ENCODE measurements at regions not wholly inside any gene's neighbourhood (a gene's known extent, or its start where the extent isn't known, plus 50 kb on each side); places are given as distances from the start of the nearest gene placed in this dataset.
"Not testable (repeated sequence)": the region's sequence is repeated elsewhere in the genome, so short reads cannot be mapped to it uniquely, and the experiment has no call there.

- no peaks in the 10 kb centered on the region for H3K4me1 ChIP-seq (ENCODE audit: control extremely low read depth in 1 of 4, control insufficient read depth in 4 of 4, insufficient read depth in 4 of 4, low read length in 3 of 4)
- H3K36me3 ChIP-seq (ENCODE audit: control insufficient read depth in 4 of 4, insufficient read depth in 4 of 4, low read length in 3 of 4) = no peaks in the 10 kb centered on the region
- no peak overlapping the region for H3K27ac ChIP-seq (ENCODE audit: insufficient read depth in 1 of 2, low read depth in 1 of 2, low read length in 2 of 2, poor library complexity in 1 of 2, severe bottlenecking in 2 of 2)
- ChIA-PET CTCF (no interaction called here), POLR2A (no interaction called here)
- no CpG with 5 or more reads among the region's 2 CpGs for WGBS (ENCODE audit: insufficient coverage)
- DNase-seq = no peak
- no peaks in the 10 kb centered on the region for H3K9me3 ChIP-seq (ENCODE audit: control extremely low read depth in 1 of 5, control insufficient read depth in 4 of 5, insufficient read depth in 2 of 5, low read depth in 1 of 5, low read length in 4 of 5)
- no peak overlapping the region for H3K4me3 ChIP-seq (ENCODE audit: control insufficient read depth in 1 of 7, extremely low read depth in 1 of 7, insufficient read depth in 4 of 7, low read depth in 2 of 7, low read length in 6 of 7)
- H3K27me3 ChIP-seq (replicated peaks in 2 of 5; ENCODE audit: control insufficient read depth in 4 of 5, insufficient read depth in 5 of 5, low read length in 4 of 5) = no peaks in the 10 kb centered on the region
These were observed 1048.1 kb downstream of the ROBO2 start for GRCh38 chr3:78088006-78088405.

- no peaks in the 10 kb centered on the region for H3K27me3 ChIP-seq (replicated peaks in 2 of 5; ENCODE audit: control insufficient read depth in 4 of 5, insufficient read depth in 5 of 5, low read length in 4 of 5)
- WGBS (ENCODE audit: insufficient coverage) = 94% methylated on average over 3 of the region's 3 CpGs
- H3K27ac ChIP-seq (ENCODE audit: insufficient read depth in 1 of 2, low read depth in 1 of 2, low read length in 2 of 2, poor library complexity in 1 of 2, severe bottlenecking in 2 of 2) = no peak overlapping the region
- POLR2A ChIA-PET = no interaction called here
- no peaks in the 10 kb centered on the region for H3K4me1 ChIP-seq (ENCODE audit: control extremely low read depth in 1 of 4, control insufficient read depth in 4 of 4, insufficient read depth in 4 of 4, low read length in 3 of 4)
- CTCF ChIA-PET = no interaction called here
- no peaks in the 10 kb centered on the region for H3K9me3 ChIP-seq (ENCODE audit: control extremely low read depth in 1 of 5, control insufficient read depth in 4 of 5, insufficient read depth in 2 of 5, low read depth in 1 of 5, low read length in 4 of 5)
- H3K4me3 ChIP-seq (ENCODE audit: control insufficient read depth in 1 of 7, extremely low read depth in 1 of 7, insufficient read depth in 4 of 7, low read depth in 2 of 7, low read length in 6 of 7) = no peak overlapping the region
- H3K36me3 ChIP-seq (ENCODE audit: control insufficient read depth in 4 of 4, insufficient read depth in 4 of 4, low read length in 3 of 4) = no peaks in the 10 kb centered on the region
- DNase-seq = no peak
These were observed 1050.5 kb downstream of the ROBO2 start for GRCh38 chr3:78090382-78090781.

GRCh38 chr3:78091478-78092119 lies 1051.7 kb downstream of the ROBO2 start:
- Histone ChIP-seq H3K27ac (ENCODE audit: insufficient read depth in 1 of 2, low read depth in 1 of 2, low read length in 2 of 2, poor library complexity in 1 of 2, severe bottlenecking in 2 of 2) (no peak overlapping the region), H3K36me3 (ENCODE audit: control insufficient read depth in 4 of 4, insufficient read depth in 4 of 4, low read length in 3 of 4) (no peaks in the 10 kb centered on the region), H3K4me3 (ENCODE audit: control insufficient read depth in 1 of 7, extremely low read depth in 1 of 7, insufficient read depth in 4 of 7, low read depth in 2 of 7, low read length in 6 of 7) (no peak overlapping the region), H3K27me3 (replicated peaks in 2 of 5; ENCODE audit: control insufficient read depth in 4 of 5, insufficient read depth in 5 of 5, low read length in 4 of 5) (no peaks in the 10 kb centered on the region), H3K4me1 (ENCODE audit: control extremely low read depth in 1 of 4, control insufficient read depth in 4 of 4, insufficient read depth in 4 of 4, low read length in 3 of 4) (no peaks in the 10 kb centered on the region), H3K9me3 (ENCODE audit: control extremely low read depth in 1 of 5, control insufficient read depth in 4 of 5, insufficient read depth in 2 of 5, low read depth in 1 of 5, low read length in 4 of 5) (no peaks in the 10 kb centered on the region)
- DNase-seq = no peak
- WGBS (ENCODE audit: insufficient coverage) = 100% methylated on average over 1 of the region's 2 CpGs
- POLR2A ChIA-PET = no interaction called here
- CTCF ChIA-PET = no interaction called here

GRCh38 chr3:78092574-78092973 lies 1052.7 kb downstream of the ROBO2 start:
- 90% methylated on average over 1 of the region's 1 CpG for WGBS (ENCODE audit: insufficient coverage)
- H3K9me3 ChIP-seq (ENCODE audit: control extremely low read depth in 1 of 5, control insufficient read depth in 4 of 5, insufficient read depth in 2 of 5, low read depth in 1 of 5, low read length in 4 of 5); CTCF ChIA-PET; DNase-seq; H3K27ac ChIP-seq (ENCODE audit: insufficient read depth in 1 of 2, low read depth in 1 of 2, low read length in 2 of 2, poor library complexity in 1 of 2, severe bottlenecking in 2 of 2); POLR2A ChIA-PET; H3K36me3 ChIP-seq (ENCODE audit: control insufficient read depth in 4 of 4, insufficient read depth in 4 of 4, low read length in 3 of 4); H3K4me3 ChIP-seq (ENCODE audit: control insufficient read depth in 1 of 7, extremely low read depth in 1 of 7, insufficient read depth in 4 of 7, low read depth in 2 of 7, low read length in 6 of 7); H3K4me1 ChIP-seq (ENCODE audit: control extremely low read depth in 1 of 4, control insufficient read depth in 4 of 4, insufficient read depth in 4 of 4, low read length in 3 of 4); H3K27me3 ChIP-seq (replicated peaks in 2 of 5; ENCODE audit: control insufficient read depth in 4 of 5, insufficient read depth in 5 of 5, low read length in 4 of 5): not testable (repeated sequence)

- Histone ChIP-seq H3K9me3 (ENCODE audit: control extremely low read depth in 1 of 5, control insufficient read depth in 4 of 5, insufficient read depth in 2 of 5, low read depth in 1 of 5, low read length in 4 of 5) (no peaks in the 10 kb centered on the region), H3K36me3 (ENCODE audit: control insufficient read depth in 4 of 4, insufficient read depth in 4 of 4, low read length in 3 of 4) (no peaks in the 10 kb centered on the region), H3K27me3 (replicated peaks in 2 of 5; ENCODE audit: control insufficient read depth in 4 of 5, insufficient read depth in 5 of 5, low read length in 4 of 5) (no peaks in the 10 kb centered on the region), H3K4me3 (ENCODE audit: control insufficient read depth in 1 of 7, extremely low read depth in 1 of 7, insufficient read depth in 4 of 7, low read depth in 2 of 7, low read length in 6 of 7) (no peak overlapping the region), H3K27ac (ENCODE audit: insufficient read depth in 1 of 2, low read depth in 1 of 2, low read length in 2 of 2, poor library complexity in 1 of 2, severe bottlenecking in 2 of 2) (no peak overlapping the region), H3K4me1 (ENCODE audit: control extremely low read depth in 1 of 4, control insufficient read depth in 4 of 4, insufficient read depth in 4 of 4, low read length in 3 of 4) (no peaks in the 10 kb centered on the region)
- CTCF ChIA-PET = no interaction called here
- POLR2A ChIA-PET = no interaction called here
- DNase-seq = no peak
These were observed 1056.8 kb downstream of the ROBO2 start for GRCh38 chr3:78096488-78097255.

- POLR2A ChIA-PET = no interaction called here
- no peaks in the 10 kb centered on the region for H3K4me1 ChIP-seq (ENCODE audit: control extremely low read depth in 1 of 4, control insufficient read depth in 4 of 4, insufficient read depth in 4 of 4, low read length in 3 of 4)
- CTCF ChIA-PET = no interaction called here
- H3K36me3 ChIP-seq (ENCODE audit: control insufficient read depth in 4 of 4, insufficient read depth in 4 of 4, low read length in 3 of 4) = no peaks in the 10 kb centered on the region
- no peak for DNase-seq
- no peaks in the 10 kb centered on the region for H3K9me3 ChIP-seq (ENCODE audit: control extremely low read depth in 1 of 5, control insufficient read depth in 4 of 5, insufficient read depth in 2 of 5, low read depth in 1 of 5, low read length in 4 of 5)
- no peaks in the 10 kb centered on the region for H3K27me3 ChIP-seq (replicated peaks in 2 of 5; ENCODE audit: control insufficient read depth in 4 of 5, insufficient read depth in 5 of 5, low read length in 4 of 5)
- WGBS (ENCODE audit: insufficient coverage) = no CpG with 5 or more reads among the region's 2 CpGs
- H3K4me3 ChIP-seq (ENCODE audit: control insufficient read depth in 1 of 7, extremely low read depth in 1 of 7, insufficient read depth in 4 of 7, low read depth in 2 of 7, low read length in 6 of 7) = no peak overlapping the region
- H3K27ac ChIP-seq (ENCODE audit: insufficient read depth in 1 of 2, low read depth in 1 of 2, low read length in 2 of 2, poor library complexity in 1 of 2, severe bottlenecking in 2 of 2) = no peak overlapping the region
These were observed 1058.5 kb downstream of the ROBO2 start for GRCh38 chr3:78098367-78098766.

- ChIA-PET CTCF (no interaction called here), POLR2A (no interaction called here)
- no peaks in the 10 kb centered on the region for H3K9me3 ChIP-seq (ENCODE audit: control extremely low read depth in 1 of 5, control insufficient read depth in 4 of 5, insufficient read depth in 2 of 5, low read depth in 1 of 5, low read length in 4 of 5)
- no peak overlapping the region for H3K27ac ChIP-seq (ENCODE audit: insufficient read depth in 1 of 2, low read depth in 1 of 2, low read length in 2 of 2, poor library complexity in 1 of 2, severe bottlenecking in 2 of 2)
- H3K4me1 ChIP-seq (ENCODE audit: control extremely low read depth in 1 of 4, control insufficient read depth in 4 of 4, insufficient read depth in 4 of 4, low read length in 3 of 4) = no peaks in the 10 kb centered on the region
- no peak overlapping the region for H3K4me3 ChIP-seq (ENCODE audit: control insufficient read depth in 1 of 7, extremely low read depth in 1 of 7, insufficient read depth in 4 of 7, low read depth in 2 of 7, low read length in 6 of 7)
- 100% methylated on average over 2 of the region's 3 CpGs for WGBS (ENCODE audit: insufficient coverage)
- no peaks in the 10 kb centered on the region for H3K27me3 ChIP-seq (replicated peaks in 2 of 5; ENCODE audit: control insufficient read depth in 4 of 5, insufficient read depth in 5 of 5, low read length in 4 of 5)
- no peak for DNase-seq
- no peaks in the 10 kb centered on the region for H3K36me3 ChIP-seq (ENCODE audit: control insufficient read depth in 4 of 4, insufficient read depth in 4 of 4, low read length in 3 of 4)
These were observed 1061.5 kb downstream of the ROBO2 start for GRCh38 chr3:78101384-78101783.

Measured in common myeloid progenitor, CD34-positive (primary cell).